H9 (cell line): ENCODE measurements at regions not wholly inside any gene's neighbourhood (a gene's known extent, or its start where the extent isn't known, plus 50 kb on each side); places are given as distances from the start of the nearest gene placed in this dataset.

Experiments used
- DNase-seq: peaks from one replicate; pipeline ENCODE4 v3.0.0-alpha.2; 2017
- H2AFZ ChIP-seq: one replicate; pipeline ENCODE4 v1.6.1; 2013; ENCODE audit warnings: mild to moderate bottlenecking, low read length, control low read depth, moderate library complexity
- H2AK5ac ChIP-seq: 2 replicates; pipeline ENCODE4 v1.6.1; 2013; ENCODE audit warnings: low read length, control low read depth, mixed read lengths; ENCODE audit not compliant: insufficient read length
- H2BK120ac ChIP-seq: one replicate; pipeline ENCODE4 v1.6.1; 2013; ENCODE audit warnings: low read depth, mild to moderate bottlenecking, low read length, control low read depth, inconsistent platforms; ENCODE audit not compliant: poor library complexity, severe bottlenecking
- H2BK12ac ChIP-seq: 2 replicates; pipeline ENCODE4 v1.6.1; 2013; ENCODE audit warnings: low read length, control low read depth, mixed read lengths, low read depth; ENCODE audit not compliant: insufficient read length
- H2BK15ac ChIP-seq: 2 replicates; pipeline ENCODE4 v1.6.1; 2013; ENCODE audit warnings: low read depth, low read length, control low read depth
- H2BK20ac ChIP-seq: one replicate; pipeline ENCODE4 v1.6.1; 2013; ENCODE audit warnings: low read depth, mild to moderate bottlenecking, low read length, control low read depth, inconsistent platforms; ENCODE audit not compliant: poor library complexity, severe bottlenecking
- H2BK5ac ChIP-seq: 2 replicates; pipeline ENCODE4 v1.6.1; 2013; ENCODE audit warnings: low read length, control low read depth, mixed read lengths; ENCODE audit not compliant: insufficient read length
- H3K14ac ChIP-seq: 2 replicates; pipeline ENCODE4 v1.6.1; 2013; ENCODE audit warnings: low read length, control low read depth; ENCODE audit not compliant: insufficient read depth
- H3K18ac ChIP-seq: 2 replicates; pipeline ENCODE4 v1.6.1; 2013; ENCODE audit warnings: low read depth, mild to moderate bottlenecking, mixed read lengths, low read length, control low read depth; ENCODE audit not compliant: insufficient read length
- H3K23ac ChIP-seq: 2 replicates; pipeline ENCODE4 v1.6.1; 2013; ENCODE audit warnings: low read length, control low read depth, mixed read lengths, low read depth; ENCODE audit not compliant: insufficient read length
- H3K23me2 ChIP-seq: 2 replicates; pipeline ENCODE4 v1.6.1; 2013; ENCODE audit warnings: low read depth, mild to moderate bottlenecking, mixed read lengths, low read length, control low read depth; ENCODE audit not compliant: insufficient read length, poor library complexity, severe bottlenecking
- H3K27ac ChIP-seq: 2 replicates; pipeline ENCODE4 v1.5.1; 2013; ENCODE audit warnings: low read length, control low read depth, mixed read lengths, low read depth; ENCODE audit not compliant: insufficient read length
- H3K27me3 ChIP-seq: 2 replicates; pipeline ENCODE4 v1.6.1; 2013; ENCODE audit warnings: low read length, control low read depth, inconsistent platforms; ENCODE audit not compliant: insufficient read depth
- H3K4ac ChIP-seq: 2 replicates; pipeline ENCODE4 v1.6.1; 2013; ENCODE audit warnings: low read depth, mild to moderate bottlenecking, control low read depth, inconsistent platforms, low read length, moderate library complexity
- H3K4me1 ChIP-seq: 2 replicates; pipeline ENCODE4 v1.6.1; 2013; ENCODE audit warnings: low read length, control low read depth, inconsistent platforms; ENCODE audit not compliant: insufficient read depth
- H3K4me2 ChIP-seq: 2 replicates; pipeline ENCODE4 v1.6.1; 2013; ENCODE audit warnings: low read length, control low read depth, mixed read lengths; ENCODE audit not compliant: insufficient read length, insufficient read depth
- H3K56ac ChIP-seq: 2 replicates; pipeline ENCODE4 v1.6.1; 2013; ENCODE audit warnings: low read depth, mild to moderate bottlenecking, mixed read lengths, low read length, control low read depth; ENCODE audit not compliant: insufficient read length
- H3K79me1 ChIP-seq: 2 replicates; pipeline ENCODE4 v1.6.1; 2013; ENCODE audit warnings: low read depth, mild to moderate bottlenecking, moderate library complexity, low read length, control low read depth, inconsistent platforms; ENCODE audit not compliant: insufficient read depth, poor library complexity, severe bottlenecking
- H3K79me2 ChIP-seq: 2 replicates; pipeline ENCODE4 v1.6.1; 2013; ENCODE audit warnings: low read length, control low read depth, inconsistent platforms; ENCODE audit not compliant: insufficient read depth
- H3K9ac ChIP-seq: 2 replicates; pipeline ENCODE4 v1.6.1; 2013; ENCODE audit warnings: low read length, control low read depth, mixed read lengths; ENCODE audit not compliant: insufficient read length; ENCODE audit errors: extremely low read depth
- H3K9me3 ChIP-seq: one replicate; pipeline ENCODE4 v1.6.1; 2013; ENCODE audit warnings: low read depth, low read length, inconsistent platforms; ENCODE audit not compliant: control insufficient read depth
- H3T11ph ChIP-seq: one replicate; pipeline ENCODE4 v1.6.1; 2013; ENCODE audit warnings: mild to moderate bottlenecking, low read length, control low read depth, inconsistent platforms
- H4K20me1 ChIP-seq: one replicate; pipeline ENCODE4 v1.6.1; 2013; ENCODE audit not compliant: control insufficient read depth, insufficient read length, insufficient read depth
- H4K5ac ChIP-seq: 2 replicates; pipeline ENCODE4 v1.6.1; 2013; ENCODE audit warnings: low read depth, mild to moderate bottlenecking, mixed read lengths, low read length, control low read depth; ENCODE audit not compliant: insufficient read length
- H4K8ac ChIP-seq: replicated peaks from 2 replicates; pipeline ENCODE4 v1.6.1; 2013; ENCODE audit warnings: low read length, control low read depth, mixed read lengths, low read depth; ENCODE audit not compliant: insufficient read length
- H4K91ac ChIP-seq: 2 replicates; pipeline ENCODE4 v1.6.1; 2013; ENCODE audit warnings: low read depth, mild to moderate bottlenecking, moderate library complexity, mixed read lengths, low read length, control low read depth; ENCODE audit not compliant: insufficient read length
- H3K27ac Mint-ChIP-seq, 3 experiments: 2 replicates in 2 of 3; 3 replicates in 1 of 3; pipeline ENCODE4 v1.8.0; 2020 to 2021; ENCODE audit warnings: mixed read lengths in 3 of 3, mild to moderate bottlenecking in 1 of 3, moderate library complexity in 1 of 3
- H3K27me3 Mint-ChIP-seq: 2 replicates; pipeline ENCODE4 v1.8.0; 2021; ENCODE audit warnings: low read depth, mild to moderate bottlenecking, moderate library complexity, mixed read lengths
- H3K36me3 Mint-ChIP-seq, 3 experiments: 2 replicates in 2 of 3; 3 replicates in 1 of 3; pipeline ENCODE4 v1.8.0; 2020 to 2021; ENCODE audit warnings: low read depth in 3 of 3, mixed read lengths in 3 of 3; ENCODE audit not compliant: insufficient read depth in 1 of 3
- H3K4me1 Mint-ChIP-seq, 2 experiments: 2 replicates each; pipeline ENCODE4 v1.8.0; 2020; ENCODE audit warnings: mixed read lengths in 2 of 2
- H3K4me3 Mint-ChIP-seq, 2 experiments: 2 replicates in 1 of 2; 3 replicates in 1 of 2; pipeline ENCODE4 v1.8.0; 2020 to 2021; ENCODE audit warnings: mild to moderate bottlenecking in 2 of 2, mixed read lengths in 2 of 2, moderate library complexity in 1 of 2
- H3K9me3 Mint-ChIP-seq, 2 experiments: 2 replicates in 1 of 2; 3 replicates in 1 of 2; pipeline ENCODE4 v1.8.0; 2020; ENCODE audit warnings: mild to moderate bottlenecking in 2 of 2, mixed read lengths in 2 of 2, moderate library complexity in 1 of 2
- WGBS: extraction: QIAGEN DNeasy Blood & Tissue Kit; methylation state at CpG from one replicate; pipeline ENCODE4 v1.1.7; 2013; ENCODE audit warnings: missing lambda C conversion rate, low lambda C conversion rate, mixed read lengths; ENCODE audit not compliant: insufficient read length; ENCODE audit errors: extremely low coverage; 5-methylcytosine and 5-hydroxymethylcytosine counted together
- TF ChIP-seq, protein P1 (sequence below): fragments of 200-600 bp; sonication (generic); conservative IDR thresholded peaks from 3 replicates; pipeline ENCODE4 v1.8.0; 2021; ENCODE audit warnings: antibody characterized with exemption, mild to moderate bottlenecking

DNA sequence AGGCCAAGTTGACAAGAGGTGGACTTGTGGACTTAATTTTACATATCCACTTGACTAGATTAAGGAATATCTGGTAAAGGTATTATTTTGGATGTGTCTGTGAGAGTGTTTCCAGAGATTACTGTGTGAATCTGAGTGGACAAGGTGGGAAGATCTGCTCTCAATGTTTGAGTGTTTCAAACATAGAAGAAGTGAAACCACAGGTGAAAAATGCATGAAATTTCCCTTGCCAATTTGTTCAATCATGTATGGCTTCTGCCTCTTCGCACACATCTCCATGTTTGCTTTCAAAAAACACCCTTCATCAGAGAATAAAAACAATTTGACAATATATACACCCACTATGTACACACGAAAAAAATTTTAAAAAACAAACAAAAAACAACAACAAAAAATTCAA lies 152.7 kb downstream of the SALL1 start:
- Histone ChIP-seq H2BK12ac (no peak overlapping the region), H3K23me2 (no peaks in the 10 kb centered on the region), H3K27ac (no peak overlapping the region), H2BK15ac (no peak overlapping the region), H2AK5ac (no peak overlapping the region), H3K23ac (no peak overlapping the region), H4K20me1 (no peaks in the 10 kb centered on the region), H3T11ph (no peak overlapping the region), H3K79me1 (no peaks in the 10 kb centered on the region), H4K8ac (no peak overlapping the region), H3K79me2 (no peaks in the 10 kb centered on the region), H3K9me3 (no peaks in the 10 kb centered on the region), H3K9ac (no peak overlapping the region), H3K14ac (no peak overlapping the region), H4K5ac (no peak overlapping the region), H4K91ac (no peak overlapping the region), H3K27me3 (no peaks in the 10 kb centered on the region), H2BK20ac (no peak overlapping the region), H3K4me2 (no peak overlapping the region), H3K4me1 (no peaks in the 10 kb centered on the region), H2BK5ac (no peak overlapping the region), H3K18ac (no peak overlapping the region), H2BK120ac (no peak overlapping the region), H3K4ac (no peak overlapping the region), H2AFZ (no peak overlapping the region), H3K56ac (no peak overlapping the region)
- Mint-ChIP-seq H3K36me3 (no peaks in the 10 kb centered on the region), H3K27ac (no peak overlapping the region), H3K4me1 (peaks cover 3 to 6% of the 10 kb centered on the region in 2 experiments; a peak in 3 of 4 replicates), H3K27me3 (peaks cover 2% of the 10 kb centered on the region; the same call in 1 of the 2 replicates), H3K4me3 (no peak overlapping the region), H3K9me3 (no peaks in the 10 kb centered on the region)
- TF ChIP-seq, protein P1, sequence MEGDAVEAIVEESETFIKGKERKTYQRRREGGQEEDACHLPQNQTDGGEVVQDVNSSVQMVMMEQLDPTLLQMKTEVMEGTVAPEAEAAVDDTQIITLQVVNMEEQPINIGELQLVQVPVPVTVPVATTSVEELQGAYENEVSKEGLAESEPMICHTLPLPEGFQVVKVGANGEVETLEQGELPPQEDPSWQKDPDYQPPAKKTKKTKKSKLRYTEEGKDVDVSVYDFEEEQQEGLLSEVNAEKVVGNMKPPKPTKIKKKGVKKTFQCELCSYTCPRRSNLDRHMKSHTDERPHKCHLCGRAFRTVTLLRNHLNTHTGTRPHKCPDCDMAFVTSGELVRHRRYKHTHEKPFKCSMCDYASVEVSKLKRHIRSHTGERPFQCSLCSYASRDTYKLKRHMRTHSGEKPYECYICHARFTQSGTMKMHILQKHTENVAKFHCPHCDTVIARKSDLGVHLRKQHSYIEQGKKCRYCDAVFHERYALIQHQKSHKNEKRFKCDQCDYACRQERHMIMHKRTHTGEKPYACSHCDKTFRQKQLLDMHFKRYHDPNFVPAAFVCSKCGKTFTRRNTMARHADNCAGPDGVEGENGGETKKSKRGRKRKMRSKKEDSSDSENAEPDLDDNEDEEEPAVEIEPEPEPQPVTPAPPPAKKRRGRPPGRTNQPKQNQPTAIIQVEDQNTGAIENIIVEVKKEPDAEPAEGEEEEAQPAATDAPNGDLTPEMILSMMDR = no peak
- DNase-seq = no peak
- 100% methylated on average over 1 of the region's 2 CpGs for WGBS
